Immature natural killer cell (primary cell): ENCODE measurements at regions not wholly inside any gene's neighbourhood (a gene's known extent, or its start where the extent isn't known, plus 50 kb on each side); places are given as distances from the start of the nearest gene placed in this dataset.

Source experiments
- DNase-seq, 3 donors: peaks; one replicate each; pipeline ENCODE4 v3.0.0; 2022; ENCODE audit warnings: mixed read lengths in 1 of 3
- H3K27ac Mint-ChIP-seq, 6 donors: one replicate each; pipeline ENCODE4 v1.8.0; 2020; ENCODE audit warnings: mixed read lengths in 6 of 6, mild to moderate bottlenecking in 5 of 6, inconsistent platforms in 4 of 6, moderate library complexity in 3 of 6
- H3K27me3 Mint-ChIP-seq, 3 donors: one replicate each; pipeline ENCODE4 v1.8.0; 2020 to 2021; ENCODE audit warnings: low read depth in 3 of 3, mild to moderate bottlenecking in 3 of 3, mixed read lengths in 3 of 3, moderate library complexity in 3 of 3, inconsistent platforms in 1 of 3
- H3K36me3 Mint-ChIP-seq, 3 donors: one replicate each; pipeline ENCODE4 v1.8.0; 2020; ENCODE audit warnings: mixed read lengths in 3 of 3, inconsistent platforms in 2 of 3, mild to moderate bottlenecking in 2 of 3
- H3K4me1 Mint-ChIP-seq, 2 donors: one replicate each; pipeline ENCODE4 v1.8.0; 2020; ENCODE audit warnings: inconsistent platforms in 2 of 2, mild to moderate bottlenecking in 2 of 2, mixed read lengths in 2 of 2, moderate library complexity in 1 of 2
- H3K4me3 Mint-ChIP-seq, 5 donors: one replicate each; pipeline ENCODE4 v1.8.0; 2020; ENCODE audit warnings: mild to moderate bottlenecking in 5 of 5, mixed read lengths in 5 of 5, inconsistent platforms in 3 of 5, moderate library complexity in 3 of 5
- H3K9me3 Mint-ChIP-seq, 6 donors: one replicate each; pipeline ENCODE4 v1.8.0; 2020; ENCODE audit warnings: mild to moderate bottlenecking in 6 of 6, mixed read lengths in 6 of 6, inconsistent platforms in 4 of 6, moderate library complexity in 3 of 6

DNA sequence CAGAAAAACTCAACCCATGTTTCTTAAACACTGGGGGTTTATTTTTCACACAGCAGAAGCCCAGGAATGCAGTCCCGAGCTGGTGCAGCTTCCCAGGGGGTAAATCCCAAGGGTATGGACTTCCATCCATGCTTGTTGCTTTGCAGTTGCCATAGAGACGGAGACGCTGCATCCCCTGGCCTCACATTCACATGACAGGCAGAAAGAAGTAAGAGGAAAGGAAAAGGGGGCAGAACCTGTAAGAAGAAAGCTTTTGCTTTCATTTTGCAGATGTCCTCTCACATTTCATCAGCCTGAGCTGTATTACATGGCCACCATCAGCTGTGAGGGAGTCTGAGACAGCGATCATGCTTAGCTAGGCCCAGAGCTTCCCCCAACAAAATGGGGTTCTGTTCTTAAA, 321.0 kb downstream of the AGTPBP1 start:
- H3K4me3 Mint-ChIP-seq = peak overlapping the region; percentile 42 to 81 (median 56)
- peaks cover 0 to 1% (median 0%) of the 10 kb centered on the region in 6 donors for H3K9me3 Mint-ChIP-seq
- peaks cover 0 to 4% (median 3%) of the 10 kb centered on the region in 3 donors for H3K27me3 Mint-ChIP-seq
- H3K36me3 Mint-ChIP-seq = peaks cover 0 to 3% (median 0%) of the 10 kb centered on the region in 3 donors
- peak; percentile 19 to 26 (median 21) for DNase-seq
- peaks cover 15 to 26% of the 10 kb centered on the region in 2 donors for H3K4me1 Mint-ChIP-seq
- H3K27ac Mint-ChIP-seq = peak overlapping the region in 5 of 6 donors; percentile 22 to 82 (median 65)

DNA sequence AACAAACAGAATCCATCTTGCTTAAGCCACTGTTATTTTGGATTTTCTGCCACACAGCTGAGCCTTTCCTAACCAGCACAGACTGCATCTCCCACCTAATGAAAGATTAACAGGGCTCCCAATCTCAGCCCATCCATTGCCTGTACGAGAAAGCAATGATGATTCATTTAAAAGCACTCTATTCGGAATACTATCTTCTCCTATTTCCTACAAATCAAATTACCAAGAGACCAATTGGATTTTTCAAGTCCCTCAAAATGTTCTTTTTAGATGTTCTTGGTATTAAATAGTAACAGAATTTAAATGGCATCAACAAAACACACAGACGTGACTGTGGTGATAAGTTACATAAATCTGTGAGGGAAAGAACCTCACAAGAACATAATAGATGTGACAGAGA, 324.1 kb downstream of the AGTPBP1 start:
- no peak for DNase-seq
- no peaks in the 10 kb centered on the region for H3K36me3 Mint-ChIP-seq
- H3K27me3 Mint-ChIP-seq = peaks cover 0 to 12% (median 0%) of the 10 kb centered on the region in 3 donors
- no peaks in the 10 kb centered on the region for H3K9me3 Mint-ChIP-seq
- H3K4me1 Mint-ChIP-seq = peaks cover 13 to 20% of the 10 kb centered on the region in 2 donors
- no peak overlapping the region for H3K27ac Mint-ChIP-seq
- H3K4me3 Mint-ChIP-seq = no peak overlapping the region

DNA sequence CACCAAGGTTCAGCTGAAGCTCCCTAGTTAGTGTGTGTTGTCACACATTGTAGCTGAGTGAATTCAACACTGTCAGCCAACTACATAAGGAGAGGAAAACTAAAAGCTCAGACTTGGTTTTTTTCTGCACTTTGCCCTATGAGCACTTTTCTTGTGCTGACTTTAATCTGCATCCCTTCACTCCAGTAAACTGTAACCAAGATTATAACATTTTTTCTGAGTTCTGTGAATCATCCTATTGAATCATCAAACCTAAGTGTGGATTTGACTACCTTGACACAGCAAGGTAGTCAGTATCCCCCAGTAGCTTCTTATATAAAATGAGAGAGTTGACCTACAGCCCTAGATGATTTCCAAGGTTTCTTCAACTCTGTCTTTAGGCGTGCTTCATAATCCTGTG, 325.0 kb downstream of the AGTPBP1 start:
- no peaks in the 10 kb centered on the region for H3K36me3 Mint-ChIP-seq
- H3K4me3 Mint-ChIP-seq = no peak overlapping the region
- peaks cover 11 to 15% of the 10 kb centered on the region in 2 donors for H3K4me1 Mint-ChIP-seq
- H3K27ac Mint-ChIP-seq = no peak overlapping the region
- DNase-seq = no peak
- peaks cover 0 to 12% (median 0%) of the 10 kb centered on the region in 3 donors for H3K27me3 Mint-ChIP-seq
- no peaks in the 10 kb centered on the region for H3K9me3 Mint-ChIP-seq

GRCh38 chr9:85414390-85414789, 327.4 kb downstream of the AGTPBP1 start:
- no peaks in the 10 kb centered on the region for H3K36me3 Mint-ChIP-seq
- H3K27me3 Mint-ChIP-seq = peaks cover 0 to 15% (median 0%) of the 10 kb centered on the region in 3 donors
- H3K27ac Mint-ChIP-seq = no peak overlapping the region
- no peaks in the 10 kb centered on the region for H3K9me3 Mint-ChIP-seq
- DNase-seq = no peak
- no peak overlapping the region for H3K4me3 Mint-ChIP-seq
- H3K4me1 Mint-ChIP-seq = no peaks in the 10 kb centered on the region

GRCh38 chr9:85408494-85408893, 333.3 kb downstream of the AGTPBP1 start:
- DNase-seq = no peak
- H3K36me3 Mint-ChIP-seq = no peaks in the 10 kb centered on the region
- H3K27ac Mint-ChIP-seq = no peak overlapping the region
- no peak overlapping the region for H3K4me3 Mint-ChIP-seq
- peaks cover 4 to 8% (median 5%) of the 10 kb centered on the region in 3 donors for H3K27me3 Mint-ChIP-seq
- H3K9me3 Mint-ChIP-seq = no peaks in the 10 kb centered on the region
- no peaks in the 10 kb centered on the region for H3K4me1 Mint-ChIP-seq

GRCh38 chr9:85405566-85405950, 336.2 kb downstream of the AGTPBP1 start:
- H3K36me3 Mint-ChIP-seq = no peaks in the 10 kb centered on the region
- H3K9me3 Mint-ChIP-seq = no peaks in the 10 kb centered on the region
- peaks cover 6 to 8% (median 7%) of the 10 kb centered on the region in 3 donors for H3K27me3 Mint-ChIP-seq
- no peaks in the 10 kb centered on the region for H3K4me1 Mint-ChIP-seq
- no peak for DNase-seq
- no peak overlapping the region for H3K4me3 Mint-ChIP-seq
- H3K27ac Mint-ChIP-seq = no peak overlapping the region

DNA sequence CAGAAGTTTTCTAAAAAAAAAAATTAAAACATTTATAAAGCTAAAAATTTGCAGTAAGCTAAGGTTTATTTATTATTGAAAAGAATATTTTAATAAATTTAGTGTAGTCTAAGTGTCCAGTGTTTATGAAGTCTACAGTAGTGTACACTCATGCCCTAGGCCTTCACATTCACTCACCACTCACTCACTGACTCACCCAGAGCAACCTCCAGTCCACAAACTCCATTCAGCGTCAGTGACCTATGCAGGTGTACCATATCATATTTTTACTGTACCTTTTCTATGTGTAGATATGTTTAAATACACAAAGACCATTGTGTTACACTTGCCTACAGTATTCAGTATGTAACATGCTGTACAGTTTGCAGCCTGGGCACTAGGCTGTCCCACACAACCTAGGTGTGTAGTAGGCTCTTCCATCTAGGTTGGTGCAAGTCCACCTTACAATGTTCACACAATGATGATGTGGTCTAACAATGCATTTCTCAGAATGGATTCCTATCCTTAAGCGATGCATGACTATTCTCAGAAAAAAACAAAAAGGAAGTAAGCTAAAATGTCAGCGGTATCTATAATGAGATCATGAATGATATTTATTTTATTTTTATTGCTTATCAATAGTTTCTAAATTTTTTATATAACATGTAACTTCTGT, 336.7 kb downstream of the AGTPBP1 start:
- Mint-ChIP-seq H3K4me3 (no peak overlapping the region), H3K4me1 (no peaks in the 10 kb centered on the region), H3K27ac (no peak overlapping the region), H3K36me3 (no peaks in the 10 kb centered on the region), H3K27me3 (peaks cover 6 to 8% (median 7%) of the 10 kb centered on the region in 3 donors), H3K9me3 (no peaks in the 10 kb centered on the region)
- DNase-seq = no peak

DNA sequence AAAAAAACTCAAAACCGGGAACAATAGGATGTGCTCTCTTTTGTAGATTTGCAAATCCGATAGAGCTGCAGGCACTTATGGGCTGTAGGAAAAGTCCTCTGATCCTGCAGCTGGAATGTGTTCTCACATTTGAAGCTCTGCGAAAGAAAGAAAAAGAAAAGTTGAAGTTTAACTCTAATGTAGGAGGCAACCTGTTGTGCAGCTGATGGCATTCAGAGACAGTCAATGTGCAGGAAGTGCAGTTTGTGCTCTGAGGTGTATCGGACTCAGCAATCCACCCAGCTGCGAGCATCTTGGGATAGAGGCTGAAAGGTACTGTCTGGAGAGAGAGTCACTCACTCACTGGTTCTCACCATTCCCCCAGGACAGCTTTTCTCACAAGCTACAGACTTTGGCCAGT, 339.2 kb downstream of the AGTPBP1 start:
- no peak for DNase-seq
- no peak overlapping the region for H3K4me3 Mint-ChIP-seq
- no peak overlapping the region for H3K27ac Mint-ChIP-seq
- H3K27me3 Mint-ChIP-seq = peaks cover 2 to 10% (median 3%) of the 10 kb centered on the region in 3 donors
- no peaks in the 10 kb centered on the region for H3K36me3 Mint-ChIP-seq
- H3K4me1 Mint-ChIP-seq = no peaks in the 10 kb centered on the region
- peaks cover 0 to 3% (median 0%) of the 10 kb centered on the region in 6 donors for H3K9me3 Mint-ChIP-seq

GRCh38 chr9:85401998-85402397, 339.8 kb downstream of the AGTPBP1 start:
- Mint-ChIP-seq H3K27me3 (peaks cover 2 to 10% (median 3%) of the 10 kb centered on the region in 3 donors), H3K4me1 (no peaks in the 10 kb centered on the region)
- no peak for DNase-seq

GRCh38 chr9:85397005-85397404, 344.7 kb downstream of the AGTPBP1 start:
- Mint-ChIP-seq H3K27me3 (peaks cover 0 to 15% (median 3%) of the 10 kb centered on the region in 3 donors), H3K27ac (no peak overlapping the region), H3K4me1 (no peaks in the 10 kb centered on the region), H3K36me3 (no peaks in the 10 kb centered on the region), H3K4me3 (no peak overlapping the region), H3K9me3 (peaks cover 0 to 3% (median 0%) of the 10 kb centered on the region in 6 donors)
- DNase-seq = no peak

More at GRCh38 chr9:85401998-85402397, 339.8 kb downstream of the AGTPBP1 start:
- Mint-ChIP-seq H3K36me3 (no peaks in the 10 kb centered on the region), H3K4me3 (no peak overlapping the region), H3K27ac (no peak overlapping the region), H3K9me3 (peaks cover 0 to 3% (median 0%) of the 10 kb centered on the region in 6 donors)

DNA sequence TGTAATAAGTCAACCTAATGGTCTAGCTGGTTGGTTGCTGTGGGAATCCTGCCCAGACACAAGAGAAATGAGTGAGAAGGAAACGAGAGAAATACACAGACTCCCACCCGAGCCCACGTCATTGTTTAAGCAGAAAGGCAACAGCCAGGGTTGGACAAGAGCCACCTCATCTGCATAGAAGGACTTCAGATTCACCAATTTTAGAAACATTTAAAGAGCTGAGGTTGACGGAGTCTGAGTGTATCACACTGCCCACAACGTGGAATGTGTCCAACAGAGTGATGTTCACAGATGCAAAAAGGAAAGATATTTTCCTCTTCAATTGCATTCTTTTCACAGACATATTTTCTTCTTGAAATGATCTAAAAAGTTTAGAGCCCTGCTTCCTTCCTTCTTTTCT, 349.5 kb downstream of the AGTPBP1 start:
- DNase-seq = no peak
- H3K9me3 Mint-ChIP-seq = no peaks in the 10 kb centered on the region
- peaks cover 0 to 8% (median 1%) of the 10 kb centered on the region in 3 donors for H3K27me3 Mint-ChIP-seq
- H3K4me1 Mint-ChIP-seq = no peaks in the 10 kb centered on the region
- no peak overlapping the region for H3K4me3 Mint-ChIP-seq
- H3K36me3 Mint-ChIP-seq = no peaks in the 10 kb centered on the region
- no peak overlapping the region for H3K27ac Mint-ChIP-seq

GRCh38 chr9:85377731-85378289, 363.9 kb downstream of the AGTPBP1 start:
- peak; percentile 2 to 14 (median 10) for DNase-seq
- no peaks in the 10 kb centered on the region for H3K9me3 Mint-ChIP-seq

GRCh38 chr9:85368781-85369180, 373.0 kb downstream of the AGTPBP1 start:
- Mint-ChIP-seq H3K4me3 (no peak overlapping the region), H3K36me3 (no peaks in the 10 kb centered on the region), H3K9me3 (no peaks in the 10 kb centered on the region), H3K27me3 (peaks cover 6 to 13% (median 6%) of the 10 kb centered on the region in 3 donors), H3K27ac (no peak overlapping the region), H3K4me1 (no peaks in the 10 kb centered on the region)
- DNase-seq = no peak

More at GRCh38 chr9:85377731-85378289, 363.9 kb downstream of the AGTPBP1 start:
- Mint-ChIP-seq H3K4me3 (no peak overlapping the region), H3K27ac (no peak overlapping the region), H3K36me3 (no peaks in the 10 kb centered on the region), H3K27me3 (peaks cover 3 to 11% (median 5%) of the 10 kb centered on the region in 3 donors), H3K4me1 (peaks cover 7 to 10% of the 10 kb centered on the region in 2 donors)

- no peaks in the 10 kb centered on the region for H3K9me3 Mint-ChIP-seq
- no peak overlapping the region for H3K27ac Mint-ChIP-seq
- H3K36me3 Mint-ChIP-seq = no peaks in the 10 kb centered on the region
- DNase-seq = no peak
- no peak overlapping the region for H3K4me3 Mint-ChIP-seq
- H3K4me1 Mint-ChIP-seq = no peaks in the 10 kb centered on the region
- peaks cover 8 to 13% (median 8%) of the 10 kb centered on the region in 3 donors for H3K27me3 Mint-ChIP-seq
These were observed 382.6 kb downstream of the AGTPBP1 start for GRCh38 chr9:85359161-85359560.
